NT2/D1 (cell line): ENCODE measurements at regions not wholly inside any gene's neighbourhood (a gene's known extent, or its start where the extent isn't known, plus 50 kb on each side); places are given as distances from the start of the nearest gene placed in this dataset.

Experiments
- SUZ12 ChIP-seq: IDR thresholded peaks from 2 replicates; pipeline ENCODE4 v1.6.1; 2011; ENCODE audit not compliant: insufficient read length, insufficient read depth; ENCODE audit errors: extremely low read depth
- YY1 ChIP-seq: IDR thresholded peaks from 2 replicates; pipeline ENCODE4 v1.6.1; 2011; ENCODE audit not compliant: insufficient read length, insufficient read depth
- ZNF274 ChIP-seq: IDR thresholded peaks from 2 replicates; pipeline ENCODE4 v1.6.1; 2011; ENCODE audit warnings: mild to moderate bottlenecking, low read depth, low read length

GRCh38 chr3:6182476-6182875, 678.4 kb upstream of the GRM7 start:
- no peak for TF ChIP-seq YY1
- no peak for TF ChIP-seq ZNF274
- no peak for TF ChIP-seq SUZ12
